ENCODE measurements at regions not wholly inside any gene's neighbourhood (a gene's known extent, or its start where the extent isn't known, plus 50 kb on each side); places are given as distances from the start of the nearest gene placed in this dataset.

DNA sequence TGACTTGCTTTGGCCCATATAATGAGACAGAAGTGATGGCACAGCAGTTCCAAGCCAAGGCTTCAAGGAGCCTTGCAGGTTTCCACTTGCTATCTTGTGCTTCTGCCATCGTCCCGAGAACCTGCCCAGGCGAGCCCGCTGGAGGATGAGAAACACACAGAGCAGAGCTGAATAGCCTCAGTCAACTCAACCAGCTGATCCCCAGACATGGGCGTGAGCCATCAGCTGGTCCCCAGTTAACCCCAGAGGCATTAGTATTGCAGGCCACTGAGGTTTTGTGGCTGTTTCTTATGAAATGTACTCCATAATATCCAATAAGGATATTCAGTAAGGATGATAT is 57.7 kb upstream of the GPCPD1 start:
- TF ChIP-seq, protein P1, sequence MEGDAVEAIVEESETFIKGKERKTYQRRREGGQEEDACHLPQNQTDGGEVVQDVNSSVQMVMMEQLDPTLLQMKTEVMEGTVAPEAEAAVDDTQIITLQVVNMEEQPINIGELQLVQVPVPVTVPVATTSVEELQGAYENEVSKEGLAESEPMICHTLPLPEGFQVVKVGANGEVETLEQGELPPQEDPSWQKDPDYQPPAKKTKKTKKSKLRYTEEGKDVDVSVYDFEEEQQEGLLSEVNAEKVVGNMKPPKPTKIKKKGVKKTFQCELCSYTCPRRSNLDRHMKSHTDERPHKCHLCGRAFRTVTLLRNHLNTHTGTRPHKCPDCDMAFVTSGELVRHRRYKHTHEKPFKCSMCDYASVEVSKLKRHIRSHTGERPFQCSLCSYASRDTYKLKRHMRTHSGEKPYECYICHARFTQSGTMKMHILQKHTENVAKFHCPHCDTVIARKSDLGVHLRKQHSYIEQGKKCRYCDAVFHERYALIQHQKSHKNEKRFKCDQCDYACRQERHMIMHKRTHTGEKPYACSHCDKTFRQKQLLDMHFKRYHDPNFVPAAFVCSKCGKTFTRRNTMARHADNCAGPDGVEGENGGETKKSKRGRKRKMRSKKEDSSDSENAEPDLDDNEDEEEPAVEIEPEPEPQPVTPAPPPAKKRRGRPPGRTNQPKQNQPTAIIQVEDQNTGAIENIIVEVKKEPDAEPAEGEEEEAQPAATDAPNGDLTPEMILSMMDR (optimal IDR thresholded peaks at IDR 0.05 in 1 of 3, IDR thresholded peaks at IDR 0.05 in 1 of 3, conservative IDR thresholded peaks at IDR 0.05 in 1 of 3; ENCODE audit: extremely low read depth in 1 of 3, insufficient read depth in 2 of 3, low read length in 3 of 3) = no peak
- TF ChIP-seq EZH2 (IDR thresholded peaks at IDR 0.05; ENCODE audit: low read length) = no peak
